Upper lobe of left lung (tissue), 6 donors: ENCODE measurements at regions not wholly inside any gene's neighbourhood (a gene's known extent, or its start where the extent isn't known, plus 50 kb on each side); places are given as distances from the start of the nearest gene placed in this dataset.
A peak's percentile ranks its signal among the peaks of the same experiment; 100 is the strongest.

ENCODE experiments used
- ATAC-seq, 2 donors: fragments of 200-7000 bp; cut with Tn5 transposase; one replicate each; pipeline ENCODE4 v1.9.1; 2022; ENCODE audit warnings: mild to moderate bottlenecking in 2 of 2, moderate library complexity in 2 of 2; ENCODE audit not compliant: low FRiP score in 2 of 2
- DNase-seq, 2 donors: peaks; one replicate each; pipeline ENCODE4 v3.0.0-alpha.2; 2019 to 2020
- H3K27ac ChIP-seq, 4 donors: fragments of 200-600 bp; sonication (generic); one replicate each; pipeline ENCODE4 v1.5.1; 2016 to 2019
- H3K27me3 ChIP-seq, 4 donors: fragments of 200-600 bp; sonication (generic); one replicate each; pipeline ENCODE4 v1.5.1; 2017 to 2019
- H3K36me3 ChIP-seq, 4 donors: fragments of 200-600 bp; sonication (generic); one replicate each; pipeline ENCODE4 v1.5.1; 2016 to 2019
- H3K4me1 ChIP-seq, 4 donors: fragments of 200-600 bp; sonication (generic); one replicate each; pipeline ENCODE4 v1.5.1; 2018 to 2019
- H3K4me3 ChIP-seq, 4 donors: fragments of 200-600 bp; sonication (generic); one replicate each; pipeline ENCODE4 v1.5.1; 2017 to 2019; ENCODE audit warnings: mild to moderate bottlenecking in 2 of 4, moderate library complexity in 1 of 4
- H3K9me3 ChIP-seq, 4 donors: fragments of 200-600 bp; sonication (generic); one replicate each; pipeline ENCODE4 v1.5.1; 2018 to 2019
- EP300 ChIP-seq, 4 donors: sonication (generic); formaldehyde crosslinking; IDR thresholded peaks; one replicate each; pipeline ENCODE4 v1.5.1; 2017; ENCODE audit warnings: antibody characterized with exemption in 4 of 4, control low read depth in 2 of 4
- POLR2A ChIP-seq, 4 donors: fragments of 450-650 bp; IDR thresholded peaks; one replicate each; pipeline ENCODE4 v1.5.1; 2016 to 2017; ENCODE audit warnings: antibody characterized with exemption in 4 of 4, mild to moderate bottlenecking in 2 of 4
- POLR2AphosphoS5 ChIP-seq, 2 donors: sonication (generic); formaldehyde crosslinking; IDR thresholded peaks; one replicate each; pipeline ENCODE4 v1.5.1; 2017; ENCODE audit warnings: antibody characterized with exemption in 2 of 2
- WGBS, 2 donors: methylation state at CpG; one replicate each; pipeline ENCODE4 v1.1.5; 2017 to 2018; 5-methylcytosine and 5-hydroxymethylcytosine counted together
- TF ChIP-seq, protein P1 (sequence below), 6 experiments: fragments of 450-650 bp in 4 of 6; fragments of 200-600 bp in 2 of 6; sonication (generic) in 2 of 6; IDR thresholded peaks; one replicate each; pipeline ENCODE4 v1.5.1; 2016 to 2019; ENCODE audit warnings: antibody characterized with exemption in 6 of 6
- donor health status: DM: no; HTN: no; CAD: no; lungs with moderate emphysema.
- donor health status: DM: no; HTN: yes; CAD: no; lungs with severe emphysema.

DNA sequence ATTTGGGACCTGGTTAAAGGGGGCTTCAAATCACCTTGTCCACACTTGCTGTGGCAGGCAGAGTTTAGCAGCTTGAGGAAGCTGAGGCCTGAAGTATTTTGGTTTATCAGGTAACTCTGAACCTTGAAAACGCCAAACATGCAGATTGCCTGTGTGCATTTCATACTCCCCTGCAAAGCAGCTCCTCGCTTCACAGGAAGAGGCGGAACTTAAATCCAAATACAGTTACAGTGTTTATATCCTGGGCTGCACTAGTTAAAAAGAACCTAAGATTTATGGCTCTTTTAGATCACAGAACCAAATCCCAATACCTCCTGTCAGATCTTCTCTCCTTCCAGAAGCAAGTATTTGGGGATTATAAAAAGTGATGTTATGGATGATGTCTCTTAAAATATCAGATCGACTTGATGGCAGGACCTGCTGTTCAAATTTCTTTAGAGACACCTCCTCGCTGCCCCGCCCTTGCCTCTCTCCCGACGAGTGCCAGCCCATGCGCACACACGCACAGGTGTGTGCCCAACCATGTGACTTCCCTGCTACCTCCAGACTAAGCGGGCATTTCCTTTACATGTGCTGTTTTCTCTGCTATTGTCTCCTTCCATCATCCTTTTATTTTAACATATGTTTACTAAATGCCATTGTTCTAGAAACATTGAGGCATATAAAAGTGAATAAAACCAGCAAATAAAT, 224.6 kb upstream of the FOXQ1 start:
- no peak overlapping the region for H3K27ac ChIP-seq
- H3K36me3 ChIP-seq = no peaks in the 10 kb centered on the region
- WGBS, 2 donors = 56% methylated on average over 11 of the region's 11 CpGs
- TF ChIP-seq POLR2A (IDR thresholded peaks at IDR 0.05) (no peak), EP300 (IDR thresholded peaks at IDR 0.05) (no peak), POLR2AphosphoS5 (IDR thresholded peaks at IDR 0.05) (no peak)
- TF ChIP-seq, protein P1, sequence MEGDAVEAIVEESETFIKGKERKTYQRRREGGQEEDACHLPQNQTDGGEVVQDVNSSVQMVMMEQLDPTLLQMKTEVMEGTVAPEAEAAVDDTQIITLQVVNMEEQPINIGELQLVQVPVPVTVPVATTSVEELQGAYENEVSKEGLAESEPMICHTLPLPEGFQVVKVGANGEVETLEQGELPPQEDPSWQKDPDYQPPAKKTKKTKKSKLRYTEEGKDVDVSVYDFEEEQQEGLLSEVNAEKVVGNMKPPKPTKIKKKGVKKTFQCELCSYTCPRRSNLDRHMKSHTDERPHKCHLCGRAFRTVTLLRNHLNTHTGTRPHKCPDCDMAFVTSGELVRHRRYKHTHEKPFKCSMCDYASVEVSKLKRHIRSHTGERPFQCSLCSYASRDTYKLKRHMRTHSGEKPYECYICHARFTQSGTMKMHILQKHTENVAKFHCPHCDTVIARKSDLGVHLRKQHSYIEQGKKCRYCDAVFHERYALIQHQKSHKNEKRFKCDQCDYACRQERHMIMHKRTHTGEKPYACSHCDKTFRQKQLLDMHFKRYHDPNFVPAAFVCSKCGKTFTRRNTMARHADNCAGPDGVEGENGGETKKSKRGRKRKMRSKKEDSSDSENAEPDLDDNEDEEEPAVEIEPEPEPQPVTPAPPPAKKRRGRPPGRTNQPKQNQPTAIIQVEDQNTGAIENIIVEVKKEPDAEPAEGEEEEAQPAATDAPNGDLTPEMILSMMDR (IDR thresholded peaks at IDR 0.05) = no peak
- ATAC-seq (no peak), DNase-seq (no peak)
- no peak overlapping the region for H3K4me3 ChIP-seq
- no peaks in the 10 kb centered on the region for H3K9me3 ChIP-seq
- no peaks in the 10 kb centered on the region for H3K27me3 ChIP-seq
- H3K4me1 ChIP-seq = peaks cover 0 to under 1% (median 0%) of the 10 kb centered on the region in 4 donors

DNA sequence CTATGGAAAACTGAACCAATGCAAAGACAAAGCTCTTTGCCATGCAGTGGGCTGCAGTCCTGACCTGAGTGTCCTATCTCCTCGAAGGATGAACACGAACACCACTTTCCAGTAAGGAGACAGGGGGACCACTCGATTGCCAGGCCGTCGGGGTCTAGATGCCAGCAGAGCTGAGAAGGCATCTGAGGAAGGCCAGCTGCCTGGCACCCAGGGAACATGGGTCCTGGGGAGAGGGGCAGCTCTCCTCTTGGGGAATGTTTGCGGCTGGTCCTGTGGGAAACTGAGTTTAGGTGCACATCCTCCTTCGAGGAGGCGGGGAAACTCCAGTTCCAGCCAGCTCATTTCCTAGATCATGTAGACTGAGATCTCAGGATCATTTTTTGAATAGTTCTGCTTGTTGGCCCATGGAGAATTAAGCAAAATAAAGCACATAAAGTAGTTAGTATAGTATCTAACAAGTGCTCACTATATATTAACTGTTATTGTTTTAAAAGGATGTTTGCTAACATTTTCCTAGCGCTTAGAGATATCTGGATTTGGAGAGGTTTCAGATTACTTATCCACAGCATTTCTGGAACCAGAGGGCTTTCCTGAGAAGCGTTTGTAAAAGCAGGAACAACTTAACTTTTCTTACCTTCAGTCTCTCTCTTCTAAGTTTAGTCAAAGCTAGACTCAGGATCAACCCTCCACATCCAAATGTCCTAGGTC, 225.3 kb upstream of the FOXQ1 start:
- H3K27ac ChIP-seq = no peak overlapping the region
- WGBS, 2 donors = 75 to 80% methylated on average over 10 of the region's 10 CpGs
- no peak overlapping the region for H3K4me3 ChIP-seq
- H3K4me1 ChIP-seq = peaks cover 0 to 4% (median 0%) of the 10 kb centered on the region in 4 donors
- DNase-seq (no peak), ATAC-seq (no peak)
- no peaks in the 10 kb centered on the region for H3K36me3 ChIP-seq
- H3K27me3 ChIP-seq = no peaks in the 10 kb centered on the region
- TF ChIP-seq POLR2AphosphoS5 (IDR thresholded peaks at IDR 0.05) (no peak), EP300 (IDR thresholded peaks at IDR 0.05) (no peak), POLR2A (IDR thresholded peaks at IDR 0.05) (no peak)
- TF ChIP-seq, protein P1 (IDR thresholded peaks at IDR 0.05) = no peak
- H3K9me3 ChIP-seq = no peaks in the 10 kb centered on the region

DNA sequence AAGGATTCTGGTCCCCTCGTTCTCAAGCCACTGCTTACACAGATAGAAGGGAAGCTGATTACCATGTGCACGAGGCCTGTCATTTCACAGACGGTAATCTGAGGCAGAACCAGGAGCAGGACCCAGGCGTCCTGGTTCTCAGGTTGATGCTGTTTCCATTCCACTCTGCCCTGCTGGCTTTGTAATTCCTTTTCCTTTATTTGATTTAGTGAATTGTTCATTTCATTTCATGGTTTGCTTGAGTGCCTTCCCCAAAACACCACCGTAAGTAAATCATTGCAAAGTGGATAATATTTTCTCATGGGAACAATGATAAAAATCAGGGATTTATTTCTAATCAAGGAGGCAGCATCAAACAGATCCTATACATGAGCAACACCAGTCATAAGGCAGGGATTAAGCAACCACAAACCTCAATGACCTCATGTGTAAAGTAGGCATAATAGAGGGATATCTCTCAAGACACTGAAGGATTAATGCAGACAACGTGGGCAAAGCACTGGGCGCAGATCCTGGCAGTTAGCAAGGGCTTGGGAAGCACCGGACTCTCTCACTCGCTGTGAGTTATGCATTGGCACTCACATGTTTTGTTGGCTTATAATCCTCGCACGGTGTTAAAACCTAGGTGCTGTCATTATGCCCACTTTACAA, 229.5 kb upstream of the FOXQ1 start:
- Histone ChIP-seq H3K36me3 (no peaks in the 10 kb centered on the region), H3K4me1 (peaks cover 0 to 9% (median 3%) of the 10 kb centered on the region in 4 donors), H3K4me3 (no peak overlapping the region), H3K27ac (no peak overlapping the region), H3K9me3 (no peaks in the 10 kb centered on the region), H3K27me3 (no peaks in the 10 kb centered on the region)
- TF ChIP-seq EP300 (IDR thresholded peaks at IDR 0.05) (no peak), POLR2A (IDR thresholded peaks at IDR 0.05) (no peak), POLR2AphosphoS5 (IDR thresholded peaks at IDR 0.05) (no peak)
- TF ChIP-seq, protein P1 (IDR thresholded peaks at IDR 0.05) = no peak
- DNase-seq (no peak), ATAC-seq (no peak)
- WGBS, 2 donors = 65 to 67% methylated on average over 11 of the region's 11 CpGs

DNA sequence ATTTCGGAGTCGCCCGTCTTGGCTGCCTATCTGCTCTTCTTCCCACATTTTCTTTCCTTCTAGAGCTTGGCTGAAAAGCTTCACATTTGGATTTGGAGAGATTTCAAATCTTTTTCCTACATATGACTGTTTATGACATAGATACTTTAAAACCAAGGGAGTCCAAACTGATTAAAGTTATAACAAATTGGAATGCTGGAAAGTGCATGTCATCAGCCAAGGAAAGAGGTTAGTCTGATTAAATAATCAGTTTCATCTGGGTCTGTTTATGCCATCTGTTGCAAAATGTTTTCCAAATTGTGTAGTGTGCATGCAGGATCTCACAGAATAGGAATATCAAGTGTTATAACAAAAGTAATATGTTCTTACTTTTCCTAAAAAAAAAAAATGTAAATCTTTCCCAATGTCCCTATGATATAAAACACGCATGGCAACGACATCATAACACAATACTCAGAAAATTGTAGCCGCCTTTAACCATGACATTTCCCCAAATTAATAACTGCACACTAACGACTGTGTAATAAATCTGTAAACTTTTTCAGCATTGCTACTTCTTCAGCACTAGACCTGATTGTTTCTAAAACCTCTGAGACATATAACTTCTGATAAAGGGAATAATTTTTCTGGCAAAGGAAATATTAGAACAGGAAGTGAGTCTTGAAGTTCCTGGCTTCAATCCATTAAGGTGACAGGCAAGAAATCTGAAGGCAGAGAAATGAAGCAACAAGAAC, 230.2 kb upstream of the FOXQ1 start:
- H3K4me3 ChIP-seq = no peak overlapping the region
- no peak overlapping the region for H3K27ac ChIP-seq
- peaks cover 0 to 9% (median 3%) of the 10 kb centered on the region in 4 donors for H3K4me1 ChIP-seq
- whole genome bisulfite sequencing, 2 donors = 52 to 53% methylated on average over 7 of the region's 7 CpGs
- DNase-seq (no peak), ATAC-seq (peak in 1 of 2 donors; percentile 38)
- no peaks in the 10 kb centered on the region for H3K36me3 ChIP-seq
- no peaks in the 10 kb centered on the region for H3K27me3 ChIP-seq
- TF ChIP-seq EP300 (IDR thresholded peaks at IDR 0.05) (no peak), POLR2AphosphoS5 (IDR thresholded peaks at IDR 0.05) (no peak), POLR2A (IDR thresholded peaks at IDR 0.05) (no peak)
- TF ChIP-seq, protein P1 (IDR thresholded peaks at IDR 0.05) = no peak
- no peaks in the 10 kb centered on the region for H3K9me3 ChIP-seq
